Mesendoderm (in vitro differentiated cells): ENCODE measurements at regions not wholly inside any gene's neighbourhood (a gene's known extent, or its start where the extent isn't known, plus 50 kb on each side); places are given as distances from the start of the nearest gene placed in this dataset.
A peak's percentile ranks its signal among the peaks of the same experiment; 100 is the strongest.

Source experiments
- DNase-seq: peaks from one replicate; pipeline ENCODE4 v3.0.0; 2013
- H2AK5ac ChIP-seq: 2 replicates; pipeline ENCODE4 v1.6.1; 2013; ENCODE audit warnings: low read length, inconsistent platforms
- H2BK120ac ChIP-seq: 2 replicates; pipeline ENCODE4 v1.6.1; 2013; ENCODE audit warnings: low read depth, mild to moderate bottlenecking, low read length, moderate library complexity, mixed read lengths
- H2BK15ac ChIP-seq: replicated peaks from 2 replicates; pipeline ENCODE4 v1.6.1; 2013; ENCODE audit warnings: low read depth, mild to moderate bottlenecking, moderate library complexity
- H2BK5ac ChIP-seq: 2 replicates; pipeline ENCODE4 v1.6.1; 2013; ENCODE audit warnings: low read length, inconsistent platforms
- H3K18ac ChIP-seq: 2 replicates; pipeline ENCODE4 v1.6.1; 2013; ENCODE audit warnings: mild to moderate bottlenecking, low read length, mixed read lengths
- H3K23ac ChIP-seq: one replicate; pipeline ENCODE4 v1.6.1; 2013; ENCODE audit warnings: low read length
- H3K27ac ChIP-seq: 2 replicates; pipeline ENCODE4 v1.5.1; 2013; ENCODE audit warnings: low read depth, mild to moderate bottlenecking, inconsistent platforms, low read length, moderate library complexity
- H3K27me3 ChIP-seq: 2 replicates; pipeline ENCODE4 v1.6.1; 2013; ENCODE audit warnings: low read length, control low read depth, mild to moderate bottlenecking, inconsistent platforms; ENCODE audit not compliant: insufficient read depth, poor library complexity
- H3K36me3 ChIP-seq: 2 replicates; pipeline ENCODE4 v1.6.1; 2013; ENCODE audit warnings: low read length, inconsistent platforms; ENCODE audit not compliant: control insufficient read depth, insufficient read depth
- H3K4ac ChIP-seq: one replicate; pipeline ENCODE4 v1.6.1; 2013; ENCODE audit warnings: low read depth, mild to moderate bottlenecking, low read length, moderate library complexity
- H3K4me1 ChIP-seq: 2 replicates; pipeline ENCODE4 v1.6.1; 2013; ENCODE audit warnings: low read depth, low read length, inconsistent platforms; ENCODE audit not compliant: control insufficient read depth
- H3K4me2 ChIP-seq: 2 replicates; pipeline ENCODE4 v1.6.1; 2013; ENCODE audit warnings: low read length
- H3K4me3 ChIP-seq: 2 replicates; pipeline ENCODE4 v1.5.1; 2013; ENCODE audit warnings: mild to moderate bottlenecking, low read length
- H3K56ac ChIP-seq: one replicate; pipeline ENCODE4 v1.6.1; 2013; ENCODE audit warnings: low read length
- H3K79me1 ChIP-seq: 2 replicates; pipeline ENCODE4 v1.6.1; 2013; ENCODE audit warnings: low read length, inconsistent platforms
- H3K79me2 ChIP-seq: 2 replicates; pipeline ENCODE4 v1.6.1; 2013; ENCODE audit warnings: mild to moderate bottlenecking, low read length; ENCODE audit not compliant: control insufficient read depth, insufficient read depth
- H3K9ac ChIP-seq: 2 replicates; pipeline ENCODE4 v1.6.1; 2013; ENCODE audit warnings: low read length, inconsistent platforms
- H4K5ac ChIP-seq: one replicate; pipeline ENCODE4 v1.6.1; 2013; ENCODE audit warnings: low read length
- H4K8ac ChIP-seq: one replicate; pipeline ENCODE4 v1.6.1; 2013; ENCODE audit warnings: low read depth, mild to moderate bottlenecking, control low read depth, low read length, moderate library complexity
- WGBS: extraction: QIAGEN DNeasy Blood & Tissue Kit; methylation state at CpG from one replicate; pipeline ENCODE4 v1.1.7; 2013; ENCODE audit warnings: low lambda C conversion rate, missing lambda C conversion rate; ENCODE audit not compliant: insufficient coverage; ENCODE audit errors: extremely low coverage; 5-methylcytosine and 5-hydroxymethylcytosine counted together

- Histone ChIP-seq H3K79me2 (no peaks in the 10 kb centered on the region), H3K27me3 (no peaks in the 10 kb centered on the region), H3K79me1 (no peaks in the 10 kb centered on the region), H3K9ac (no peak overlapping the region), H4K5ac (no peak overlapping the region), H3K56ac (no peak overlapping the region), H2BK15ac (no peak overlapping the region), H3K4ac (no peak overlapping the region), H3K23ac (no peak overlapping the region), H3K18ac (no peak overlapping the region), H3K4me3 (no peak overlapping the region), H3K36me3 (no peaks in the 10 kb centered on the region), H3K27ac (no peak overlapping the region), H3K4me1 (no peaks in the 10 kb centered on the region), H2AK5ac (no peak overlapping the region), H3K4me2 (no peak overlapping the region), H2BK5ac (no peak overlapping the region), H2BK120ac (no peak overlapping the region), H4K8ac (no peak overlapping the region)
- DNase-seq, result no peak
- no CpG with 5 or more reads among the region's 3 CpGs for WGBS
These were observed 437.0 kb downstream of the SIPA1L2 start for GRCh38 chr1:232192781-232193450.

GRCh38 chr1:232191560-232191959 lies 438.4 kb downstream of the SIPA1L2 start:
- H3K27ac ChIP-seq, result no peak overlapping the region
- no peak overlapping the region for H3K9ac ChIP-seq
- H3K27me3 ChIP-seq, result no peaks in the 10 kb centered on the region
- no peak overlapping the region for H4K5ac ChIP-seq
- no peak overlapping the region for H3K4ac ChIP-seq
- no peak overlapping the region for H3K18ac ChIP-seq
- no peak overlapping the region for H2AK5ac ChIP-seq
- H4K8ac ChIP-seq, result no peak overlapping the region
- H3K56ac ChIP-seq, result no peak overlapping the region
- no peak overlapping the region for H3K4me2 ChIP-seq
- no peak overlapping the region for H3K4me3 ChIP-seq
- no peaks in the 10 kb centered on the region for H3K79me1 ChIP-seq
- no peak overlapping the region for H3K23ac ChIP-seq
- H3K79me2 ChIP-seq, result no peaks in the 10 kb centered on the region
- H2BK120ac ChIP-seq, result no peak overlapping the region
- no peak overlapping the region for H2BK5ac ChIP-seq
- DNase-seq, result no peak
- WGBS, result no CpG with 5 or more reads among the region's 6 CpGs
- no peaks in the 10 kb centered on the region for H3K4me1 ChIP-seq
- H2BK15ac ChIP-seq, result no peak overlapping the region
- no peaks in the 10 kb centered on the region for H3K36me3 ChIP-seq

- Histone ChIP-seq H3K79me1 (no peaks in the 10 kb centered on the region), H3K4me2 (no peak overlapping the region), H3K4me1 (no peaks in the 10 kb centered on the region), H4K5ac (no peak overlapping the region), H3K36me3 (no peaks in the 10 kb centered on the region), H3K9ac (no peak overlapping the region), H2BK15ac (no peak overlapping the region), H3K27me3 (no peaks in the 10 kb centered on the region), H2BK5ac (no peak overlapping the region), H3K79me2 (no peaks in the 10 kb centered on the region), H3K18ac (no peak overlapping the region), H2BK120ac (no peak overlapping the region), H4K8ac (no peak overlapping the region), H3K27ac (no peak overlapping the region), H3K56ac (no peak overlapping the region), H3K4me3 (no peak overlapping the region), H3K23ac (no peak overlapping the region), H3K4ac (no peak overlapping the region), H2AK5ac (no peak overlapping the region)
- no CpG with 5 or more reads among the region's 2 CpGs for WGBS
- DNase-seq, result no peak
These were observed 441.6 kb downstream of the SIPA1L2 start for GRCh38 chr1:232188318-232188717.

- Histone ChIP-seq H2BK5ac (no peak overlapping the region), H3K4me2 (no peak overlapping the region), H2AK5ac (no peak overlapping the region), H3K23ac (no peak overlapping the region), H3K79me1 (no peaks in the 10 kb centered on the region), H3K36me3 (no peaks in the 10 kb centered on the region), H3K27me3 (no peaks in the 10 kb centered on the region), H3K79me2 (no peaks in the 10 kb centered on the region), H2BK120ac (no peak overlapping the region), H3K18ac (no peak overlapping the region), H3K4me3 (no peak overlapping the region), H2BK15ac (no peak overlapping the region), H3K9ac (no peak overlapping the region), H3K4me1 (no peaks in the 10 kb centered on the region), H4K5ac (no peak overlapping the region), H3K27ac (no peak overlapping the region), H4K8ac (no peak overlapping the region), H3K56ac (no peak overlapping the region), H3K4ac (no peak overlapping the region)
- peak; percentile 69 for DNase-seq
- no CpG with 5 or more reads among the region's 3 CpGs for WGBS
These were observed 443.0 kb downstream of the SIPA1L2 start for GRCh38 chr1:232186931-232187330.

- Histone ChIP-seq H3K4ac (no peak overlapping the region), H2BK5ac (no peak overlapping the region), H2BK120ac (no peak overlapping the region), H3K79me2 (no peaks in the 10 kb centered on the region), H4K8ac (no peak overlapping the region), H2AK5ac (no peak overlapping the region), H3K4me1 (no peaks in the 10 kb centered on the region), H3K27ac (no peak overlapping the region), H3K9ac (no peak overlapping the region), H3K4me3 (no peak overlapping the region), H3K4me2 (no peak overlapping the region), H2BK15ac (no peak overlapping the region), H3K56ac (no peak overlapping the region), H3K18ac (no peak overlapping the region), H3K79me1 (no peaks in the 10 kb centered on the region), H3K27me3 (no peaks in the 10 kb centered on the region), H4K5ac (no peak overlapping the region), H3K36me3 (no peaks in the 10 kb centered on the region), H3K23ac (no peak overlapping the region)
- no CpG with 5 or more reads among the region's 18 CpGs for WGBS
- no peak for DNase-seq
These were observed 445.1 kb downstream of the SIPA1L2 start for GRCh38 chr1:232184561-232185530.
